Prostate gland (tissue), 2 donors: ENCODE measurements at regions not wholly inside any gene's neighbourhood (a gene's known extent, or its start where the extent isn't known, plus 50 kb on each side); places are given as distances from the start of the nearest gene placed in this dataset.

Experiments
- POLR2A ChIP-seq: fragments of 450-650 bp; IDR thresholded peaks from one replicate; pipeline ENCODE4 v1.6.1; 2016; ENCODE audit warnings: antibody characterized with exemption, mild to moderate bottlenecking
- TF ChIP-seq, protein P1 (sequence below), 4 experiments: fragments of 200-600 bp in 2 of 4; fragments of 450-650 bp in 2 of 4; sonication (generic) in 2 of 4; IDR thresholded peaks; 1 replicate in 3 of 4; 2 replicates in 1 of 4; pipeline ENCODE4 v1.5.1; 2016 to 2019; ENCODE audit warnings: antibody characterized with exemption in 4 of 4, mild to moderate bottlenecking in 2 of 4, moderate library complexity in 2 of 4

DNA sequence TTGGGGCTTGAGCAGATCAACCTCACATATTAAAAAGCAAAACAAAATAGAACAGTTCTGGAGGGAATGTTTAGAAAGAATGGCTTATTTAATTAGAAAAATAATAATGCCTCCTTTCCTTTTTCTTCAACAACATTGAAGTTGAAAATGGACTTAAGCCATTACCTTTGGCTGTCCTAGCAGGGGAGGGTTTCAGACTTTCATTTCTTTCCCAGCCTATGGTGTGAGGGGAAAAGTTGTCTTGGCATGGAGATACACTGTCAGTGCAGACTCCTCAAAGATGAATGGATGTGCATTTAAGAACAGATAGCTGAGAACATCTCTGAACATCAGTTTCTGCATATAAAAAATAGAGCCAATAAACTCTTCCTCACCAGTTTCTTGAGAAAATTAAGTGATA lies 169.5 kb downstream of the PAX1 start:
- TF ChIP-seq, protein P1, sequence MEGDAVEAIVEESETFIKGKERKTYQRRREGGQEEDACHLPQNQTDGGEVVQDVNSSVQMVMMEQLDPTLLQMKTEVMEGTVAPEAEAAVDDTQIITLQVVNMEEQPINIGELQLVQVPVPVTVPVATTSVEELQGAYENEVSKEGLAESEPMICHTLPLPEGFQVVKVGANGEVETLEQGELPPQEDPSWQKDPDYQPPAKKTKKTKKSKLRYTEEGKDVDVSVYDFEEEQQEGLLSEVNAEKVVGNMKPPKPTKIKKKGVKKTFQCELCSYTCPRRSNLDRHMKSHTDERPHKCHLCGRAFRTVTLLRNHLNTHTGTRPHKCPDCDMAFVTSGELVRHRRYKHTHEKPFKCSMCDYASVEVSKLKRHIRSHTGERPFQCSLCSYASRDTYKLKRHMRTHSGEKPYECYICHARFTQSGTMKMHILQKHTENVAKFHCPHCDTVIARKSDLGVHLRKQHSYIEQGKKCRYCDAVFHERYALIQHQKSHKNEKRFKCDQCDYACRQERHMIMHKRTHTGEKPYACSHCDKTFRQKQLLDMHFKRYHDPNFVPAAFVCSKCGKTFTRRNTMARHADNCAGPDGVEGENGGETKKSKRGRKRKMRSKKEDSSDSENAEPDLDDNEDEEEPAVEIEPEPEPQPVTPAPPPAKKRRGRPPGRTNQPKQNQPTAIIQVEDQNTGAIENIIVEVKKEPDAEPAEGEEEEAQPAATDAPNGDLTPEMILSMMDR (IDR thresholded peaks at IDR 0.05): no peak
- TF ChIP-seq POLR2A: no peak
